Spleen (tissue), 7 donors: ENCODE measurements at regions not wholly inside any gene's neighbourhood (a gene's known extent, or its start where the extent isn't known, plus 50 kb on each side); places are given as distances from the start of the nearest gene placed in this dataset.

ENCODE experiments used
- CTCF ChIP-seq, 11 experiments: fragments of 200-600 bp in 7 of 11; fragments of 450-650 bp in 4 of 11; sonication (generic) in 4 of 11; IDR thresholded peaks in 8 of 11; conservative IDR thresholded peaks in 3 of 11; 1 replicate in 7 of 11; 2 replicates in 4 of 11; pipeline versions ENCODE4 v1.4.0 to v1.8.0; 2016 to 2021; ENCODE audit warnings: antibody characterized with exemption in 11 of 11, inconsistent platforms in 4 of 11, mild to moderate bottlenecking in 1 of 11
- POLR2AphosphoS5 ChIP-seq, 3 donors: sonication (generic); formaldehyde crosslinking; IDR thresholded peaks; one replicate each; pipeline ENCODE4 v1.5.1; 2017; ENCODE audit warnings: antibody characterized with exemption in 3 of 3
- donor health status: DM: no; HTN: no; CAD: no; lungs with moderate emphysema.
- donor health status: DM: no; HTN: no; CAD: no.
- donor health status: DM: no; HTN: no; CAD: no.

- TF ChIP-seq CTCF (IDR thresholded peaks at IDR 0.05 in 8 of 11, conservative IDR thresholded peaks at IDR 0.05 in 3 of 11) (no peak), POLR2AphosphoS5 (IDR thresholded peaks at IDR 0.05) (no peak)
Observed at GRCh38 chr16:9203956-9204355, 112.5 kb downstream of the HAPSTR1 start.
